ENCODE measurements at regions not wholly inside any gene's neighbourhood (a gene's known extent, or its start where the extent isn't known, plus 50 kb on each side); places are given as distances from the start of the nearest gene placed in this dataset.

GRCh38 chrX:10882484-10882883, 228.6 kb upstream of the HCCS start:
- H3K27me3 ChIP-seq (ENCODE audit: control insufficient read depth, insufficient read depth, low read length): no peaks in the 10 kb centered on the region
- no peaks in the 10 kb centered on the region for H3K36me3 ChIP-seq (ENCODE audit: control insufficient read depth, insufficient read depth, low read length)
- H3K4me1 ChIP-seq (ENCODE audit: control insufficient read depth, insufficient read depth, low read length): no peaks in the 10 kb centered on the region
- no peak overlapping the region for H3K4me3 ChIP-seq (ENCODE audit: low read length)
- H3K9ac ChIP-seq (ENCODE audit: low read length): no peak overlapping the region
- no peaks in the 10 kb centered on the region for H3K9me3 ChIP-seq (ENCODE audit: control insufficient read depth, low read length)

GRCh38 chrX:10884246-10884645, 226.9 kb upstream of the HCCS start:
- Histone ChIP-seq H3K36me3 (ENCODE audit: control insufficient read depth, insufficient read depth, low read length) (no peaks in the 10 kb centered on the region), H3K27me3 (ENCODE audit: control insufficient read depth, insufficient read depth, low read length) (no peaks in the 10 kb centered on the region), H3K4me1 (ENCODE audit: control insufficient read depth, insufficient read depth, low read length) (no peaks in the 10 kb centered on the region), H3K9ac (ENCODE audit: low read length) (no peak overlapping the region), H3K9me3 (ENCODE audit: control insufficient read depth, low read length) (no peaks in the 10 kb centered on the region), H3K4me3 (ENCODE audit: low read length) (no peak overlapping the region)

GRCh38 chrX:10892621-10893225, 218.4 kb upstream of the HCCS start:
- Histone ChIP-seq H3K27me3 (ENCODE audit: control insufficient read depth, insufficient read depth, low read length) (no peaks in the 10 kb centered on the region), H3K4me3 (ENCODE audit: low read length) (no peak overlapping the region), H3K9ac (ENCODE audit: low read length) (no peak overlapping the region), H3K9me3 (ENCODE audit: control insufficient read depth, low read length) (no peaks in the 10 kb centered on the region), H3K4me1 (ENCODE audit: control insufficient read depth, insufficient read depth, low read length) (no peaks in the 10 kb centered on the region), H3K36me3 (ENCODE audit: control insufficient read depth, insufficient read depth, low read length) (no peaks in the 10 kb centered on the region)

DNA sequence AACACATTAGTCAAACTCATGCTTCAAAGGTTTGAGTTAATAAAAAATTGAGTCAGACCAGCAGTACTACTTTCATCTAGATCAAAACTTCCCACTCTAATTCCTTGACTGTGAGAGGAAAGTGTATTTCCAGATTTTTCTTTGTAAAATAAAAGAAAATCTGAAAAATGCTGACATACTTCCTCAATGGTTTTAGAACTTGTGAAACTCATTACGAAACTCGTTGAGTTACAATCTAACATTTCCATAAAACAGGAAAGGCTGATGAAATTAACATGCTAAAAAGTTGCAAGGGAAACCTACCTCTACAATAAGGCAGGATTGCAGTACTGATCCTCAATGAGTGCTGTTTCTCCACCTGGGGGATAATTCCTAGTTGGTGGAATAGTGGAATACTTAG, 217.8 kb upstream of the HCCS start:
- H3K27me3 ChIP-seq (ENCODE audit: control insufficient read depth, insufficient read depth, low read length): no peaks in the 10 kb centered on the region

GRCh38 chrX:10893976-10894375, 217.2 kb upstream of the HCCS start:
- no peaks in the 10 kb centered on the region for H3K9me3 ChIP-seq (ENCODE audit: control insufficient read depth, low read length)

More for the DNA sequence above, 217.8 kb upstream of the HCCS start:
- Histone ChIP-seq H3K4me3 (ENCODE audit: low read length) (no peak overlapping the region), H3K4me1 (ENCODE audit: control insufficient read depth, insufficient read depth, low read length) (no peaks in the 10 kb centered on the region), H3K36me3 (ENCODE audit: control insufficient read depth, insufficient read depth, low read length) (no peaks in the 10 kb centered on the region), H3K9me3 (ENCODE audit: control insufficient read depth, low read length) (no peaks in the 10 kb centered on the region), H3K9ac (ENCODE audit: low read length) (no peak overlapping the region)

DNA sequence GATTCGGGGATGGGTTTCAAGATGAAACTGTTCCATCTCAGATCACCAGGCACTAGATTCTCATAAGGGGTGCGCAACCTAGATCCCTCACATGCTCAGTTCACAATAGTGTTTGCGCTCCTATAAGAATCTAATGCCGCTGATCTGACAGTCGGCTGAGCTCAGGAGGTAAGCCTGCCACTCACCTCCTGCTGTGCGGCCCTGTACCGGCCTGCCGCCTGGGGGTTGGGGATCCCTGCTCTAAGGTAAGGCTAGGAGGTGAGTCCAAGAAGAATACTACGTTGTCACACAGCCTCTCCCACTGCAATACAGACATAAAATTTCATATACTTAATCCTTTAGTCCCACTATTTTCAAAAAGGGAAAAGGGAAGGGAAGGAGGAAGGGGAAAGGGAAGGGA, 213.4 kb upstream of the HCCS start:
- Histone ChIP-seq H3K4me3 (ENCODE audit: low read length) (no peak overlapping the region), H3K9ac (ENCODE audit: low read length) (no peak overlapping the region), H3K27me3 (ENCODE audit: control insufficient read depth, insufficient read depth, low read length) (no peaks in the 10 kb centered on the region), H3K4me1 (ENCODE audit: control insufficient read depth, insufficient read depth, low read length) (peaks cover 4% of the 10 kb centered on the region), H3K36me3 (ENCODE audit: control insufficient read depth, insufficient read depth, low read length) (no peaks in the 10 kb centered on the region), H3K9me3 (ENCODE audit: control insufficient read depth, low read length) (no peaks in the 10 kb centered on the region)

More at GRCh38 chrX:10893976-10894375, 217.2 kb upstream of the HCCS start:
- no peaks in the 10 kb centered on the region for H3K4me1 ChIP-seq (ENCODE audit: control insufficient read depth, insufficient read depth, low read length)
- no peak overlapping the region for H3K4me3 ChIP-seq (ENCODE audit: low read length)
- no peak overlapping the region for H3K9ac ChIP-seq (ENCODE audit: low read length)
- H3K27me3 ChIP-seq (ENCODE audit: control insufficient read depth, insufficient read depth, low read length): no peaks in the 10 kb centered on the region
- no peaks in the 10 kb centered on the region for H3K36me3 ChIP-seq (ENCODE audit: control insufficient read depth, insufficient read depth, low read length)

GRCh38 chrX:10900585-10901289, 210.4 kb upstream of the HCCS start:
- Histone ChIP-seq H3K36me3 (ENCODE audit: control insufficient read depth, insufficient read depth, low read length) (no peaks in the 10 kb centered on the region), H3K4me1 (ENCODE audit: control insufficient read depth, insufficient read depth, low read length) (peaks cover 4% of the 10 kb centered on the region), H3K9ac (ENCODE audit: low read length) (no peak overlapping the region), H3K4me3 (ENCODE audit: low read length) (no peak overlapping the region), H3K27me3 (ENCODE audit: control insufficient read depth, insufficient read depth, low read length) (no peaks in the 10 kb centered on the region), H3K9me3 (ENCODE audit: control insufficient read depth, low read length) (no peaks in the 10 kb centered on the region)

DNA sequence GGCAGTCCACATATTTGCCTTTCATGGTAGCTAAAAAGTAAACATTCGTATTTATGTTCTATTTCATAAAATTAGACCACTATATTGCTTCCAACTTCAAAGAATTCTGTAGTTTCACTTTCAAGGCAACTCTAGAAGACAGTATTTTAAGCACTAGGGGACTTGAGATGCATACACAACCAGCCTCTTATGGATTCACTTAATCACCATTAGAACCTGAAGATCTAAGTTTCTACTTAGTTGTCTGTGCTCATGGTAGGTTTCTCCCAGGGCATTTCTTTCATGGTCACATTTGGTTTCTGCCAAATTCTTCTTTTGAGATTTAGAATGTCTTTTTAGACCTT, 209.9 kb upstream of the HCCS start:
- no peak overlapping the region for H3K9ac ChIP-seq (ENCODE audit: low read length)
- H3K36me3 ChIP-seq (ENCODE audit: control insufficient read depth, insufficient read depth, low read length): no peaks in the 10 kb centered on the region
- no peaks in the 10 kb centered on the region for H3K9me3 ChIP-seq (ENCODE audit: control insufficient read depth, low read length)
- H3K4me3 ChIP-seq (ENCODE audit: low read length): no peak overlapping the region
- H3K27me3 ChIP-seq (ENCODE audit: control insufficient read depth, insufficient read depth, low read length): no peaks in the 10 kb centered on the region
- peaks cover 4% of the 10 kb centered on the region for H3K4me1 ChIP-seq (ENCODE audit: control insufficient read depth, insufficient read depth, low read length)

GRCh38 chrX:10902001-10902400, 209.1 kb upstream of the HCCS start:
- no peaks in the 10 kb centered on the region for H3K36me3 ChIP-seq (ENCODE audit: control insufficient read depth, insufficient read depth, low read length)
- no peak overlapping the region for H3K9ac ChIP-seq (ENCODE audit: low read length)

GRCh38 chrX:10903523-10903922, 207.6 kb upstream of the HCCS start:
- Histone ChIP-seq H3K27me3 (ENCODE audit: control insufficient read depth, insufficient read depth, low read length) (no peaks in the 10 kb centered on the region), H3K4me1 (ENCODE audit: control insufficient read depth, insufficient read depth, low read length) (peaks cover 4% of the 10 kb centered on the region), H3K9me3 (ENCODE audit: control insufficient read depth, low read length) (no peaks in the 10 kb centered on the region), H3K36me3 (ENCODE audit: control insufficient read depth, insufficient read depth, low read length) (no peaks in the 10 kb centered on the region), H3K9ac (ENCODE audit: low read length) (no peak overlapping the region), H3K4me3 (ENCODE audit: low read length) (no peak overlapping the region)

More at GRCh38 chrX:10902001-10902400, 209.1 kb upstream of the HCCS start:
- H3K4me1 ChIP-seq (ENCODE audit: control insufficient read depth, insufficient read depth, low read length): peaks cover 4% of the 10 kb centered on the region
- no peak overlapping the region for H3K4me3 ChIP-seq (ENCODE audit: low read length)
- no peaks in the 10 kb centered on the region for H3K27me3 ChIP-seq (ENCODE audit: control insufficient read depth, insufficient read depth, low read length)
- no peaks in the 10 kb centered on the region for H3K9me3 ChIP-seq (ENCODE audit: control insufficient read depth, low read length)

DNA sequence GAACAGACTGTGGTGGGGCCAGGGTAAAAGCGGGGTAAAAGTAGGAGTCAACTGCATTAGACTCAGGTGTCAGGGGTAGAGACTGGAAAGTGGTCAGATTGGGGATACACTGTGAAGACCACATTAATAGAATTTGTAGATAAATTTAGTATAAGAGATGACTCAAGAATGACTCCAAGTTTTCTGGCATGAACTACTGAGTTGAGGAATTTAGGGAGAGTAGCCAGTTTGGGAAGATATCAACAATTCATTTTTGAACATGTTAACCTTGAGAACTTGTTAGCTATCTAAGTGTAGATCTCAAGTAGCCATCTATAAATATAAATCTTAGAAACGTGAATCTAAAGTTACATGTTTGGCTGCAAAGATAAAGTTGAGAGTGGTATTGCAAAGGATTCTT, 206.9 kb upstream of the HCCS start:
- no peak overlapping the region for H3K9ac ChIP-seq (ENCODE audit: low read length)
- H3K36me3 ChIP-seq (ENCODE audit: control insufficient read depth, insufficient read depth, low read length): no peaks in the 10 kb centered on the region
- no peaks in the 10 kb centered on the region for H3K9me3 ChIP-seq (ENCODE audit: control insufficient read depth, low read length)
- H3K4me3 ChIP-seq (ENCODE audit: low read length): no peak overlapping the region
- peaks cover 4% of the 10 kb centered on the region for H3K4me1 ChIP-seq (ENCODE audit: control insufficient read depth, insufficient read depth, low read length)
- H3K27me3 ChIP-seq (ENCODE audit: control insufficient read depth, insufficient read depth, low read length): no peaks in the 10 kb centered on the region

DNA sequence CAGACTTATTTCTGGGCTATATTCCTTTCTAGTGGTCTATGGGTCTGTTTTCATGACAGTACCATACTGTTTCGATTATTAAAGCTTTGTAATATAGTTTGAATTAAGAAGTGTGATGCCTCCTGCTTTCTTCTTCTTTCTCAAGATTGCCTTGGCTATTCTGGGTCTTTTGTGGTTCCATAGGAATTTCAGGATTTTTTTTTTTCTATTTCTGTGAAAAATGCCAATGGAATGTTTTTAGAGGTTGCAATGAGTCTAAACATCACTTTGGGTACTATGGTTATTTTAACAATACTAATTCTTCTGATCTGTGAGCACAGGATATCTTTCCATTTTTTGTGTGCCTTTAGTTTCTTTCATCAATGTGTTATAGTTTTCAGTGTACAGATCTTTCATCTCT, 204.3 kb upstream of the HCCS start:
- Histone ChIP-seq H3K36me3 (ENCODE audit: control insufficient read depth, insufficient read depth, low read length) (no peaks in the 10 kb centered on the region), H3K9me3 (ENCODE audit: control insufficient read depth, low read length) (no peaks in the 10 kb centered on the region), H3K4me3 (ENCODE audit: low read length) (no peak overlapping the region), H3K9ac (ENCODE audit: low read length) (no peak overlapping the region), H3K4me1 (ENCODE audit: control insufficient read depth, insufficient read depth, low read length) (no peaks in the 10 kb centered on the region), H3K27me3 (ENCODE audit: control insufficient read depth, insufficient read depth, low read length) (no peaks in the 10 kb centered on the region)

Measured in mucosa of stomach (tissue), 1 donor.